ENCODE measurements at regions not wholly inside any gene's neighbourhood (a gene's known extent, or its start where the extent isn't known, plus 50 kb on each side); places are given as distances from the start of the nearest gene placed in this dataset.

GRCh38 chr18:4831127-4831526, 365.9 kb downstream of the AKAIN1 start:
- no peak for DNase-seq
- H3K4me1 Mint-ChIP-seq: no peaks in the 10 kb centered on the region
- peaks cover under 1 to 14% (median 6%) of the 10 kb centered on the region in 7 donors for H3K9me3 Mint-ChIP-seq
- H3K27me3 ChIP-seq (ENCODE audit: control insufficient read depth in 2 of 2, insufficient read depth in 2 of 2, low read length in 2 of 2): no peaks in the 10 kb centered on the region
- H3K4me2 ChIP-seq (replicated peaks; ENCODE audit: extremely low read depth, low read length, poor library complexity, severe bottlenecking): no peak overlapping the region
- no peaks in the 10 kb centered on the region for H3K79me2 ChIP-seq (ENCODE audit: insufficient read depth, low read length)
- no peak overlapping the region for H3K27ac Mint-ChIP-seq
- H2AFZ ChIP-seq (ENCODE audit: insufficient read depth, low read depth, low read length, poor library complexity, severe bottlenecking): no peak overlapping the region
- WGBS (ENCODE audit: insufficient coverage): no CpG with 5 or more reads among the region's 2 CpGs
- intact Hi-C loops (cut with micrococcal nuclease): no loop called here
- no peaks in the 10 kb centered on the region for H3K36me3 ChIP-seq (replicated peaks in 1 of 2; ENCODE audit: control insufficient read depth in 1 of 2, insufficient read depth in 2 of 2, low read length in 2 of 2)
- no peaks in the 10 kb centered on the region for H3K36me3 Mint-ChIP-seq
- no peaks in the 10 kb centered on the region for H4K20me1 ChIP-seq (ENCODE audit: insufficient read depth, low read length)
- peaks cover 0 to 2% (median 0%) of the 10 kb centered on the region in 3 donors for H3K27me3 Mint-ChIP-seq (ENCODE audit: low read depth in 3 of 3)
- H3K9me3 ChIP-seq (replicated peaks in 1 of 2; ENCODE audit: control insufficient read depth in 1 of 2, insufficient read depth in 1 of 2, low read length in 2 of 2): peaks cover 11 to 19% of the 10 kb centered on the region in 2 donors
- H3K4me1 ChIP-seq (ENCODE audit: control insufficient read depth in 1 of 2, insufficient read depth in 2 of 2, low read length in 2 of 2): no peaks in the 10 kb centered on the region
- H3K4me3 ChIP-seq (replicated peaks in 1 of 3; ENCODE audit: low read depth in 2 of 3, low read length in 3 of 3): no peak overlapping the region
- no peak for TF ChIP-seq CTCF (IDR thresholded peaks at IDR 0.05)
- no peak overlapping the region for H3K4me3 Mint-ChIP-seq
- no peak overlapping the region for H3K27ac ChIP-seq (ENCODE audit: low read depth in 1 of 2, low read length in 2 of 2)
- H3K9ac ChIP-seq (ENCODE audit: insufficient read depth, low read length, poor library complexity, severe bottlenecking): no peak overlapping the region

GRCh38 chr18:4823091-4823490, 368.0 kb upstream of the DLGAP1 start:
- no peak overlapping the region for H3K27ac ChIP-seq (ENCODE audit: low read depth in 1 of 2, low read length in 2 of 2)
- Mint-ChIP-seq H3K4me1 (no peaks in the 10 kb centered on the region), H3K9me3 (peaks cover 8 to 13% (median 11%) of the 10 kb centered on the region in 7 donors), H3K27ac (no peak overlapping the region), H3K36me3 (no peaks in the 10 kb centered on the region), H3K27me3 (ENCODE audit: low read depth in 3 of 3) (no peaks in the 10 kb centered on the region), H3K4me3 (no peak overlapping the region)
- no peaks in the 10 kb centered on the region for H3K27me3 ChIP-seq (ENCODE audit: control insufficient read depth in 2 of 2, insufficient read depth in 2 of 2, low read length in 2 of 2)
- no peaks in the 10 kb centered on the region for H4K20me1 ChIP-seq (ENCODE audit: insufficient read depth, low read length)
- no peaks in the 10 kb centered on the region for H3K4me1 ChIP-seq (ENCODE audit: control insufficient read depth in 1 of 2, insufficient read depth in 2 of 2, low read length in 2 of 2)
- no peaks in the 10 kb centered on the region for H3K36me3 ChIP-seq (replicated peaks in 1 of 2; ENCODE audit: control insufficient read depth in 1 of 2, insufficient read depth in 2 of 2, low read length in 2 of 2)
- no peak overlapping the region for H3K4me3 ChIP-seq (replicated peaks in 1 of 3; ENCODE audit: low read depth in 2 of 3, low read length in 3 of 3)
- H3K4me2 ChIP-seq (replicated peaks; ENCODE audit: extremely low read depth, low read length, poor library complexity, severe bottlenecking): no peak overlapping the region
- no peak overlapping the region for H3K9ac ChIP-seq (ENCODE audit: insufficient read depth, low read length, poor library complexity, severe bottlenecking)
- no peak for DNase-seq
- H2AFZ ChIP-seq (ENCODE audit: insufficient read depth, low read depth, low read length, poor library complexity, severe bottlenecking): no peak overlapping the region
- intact Hi-C loops (cut with micrococcal nuclease): no loop called here
- H3K79me2 ChIP-seq (ENCODE audit: insufficient read depth, low read length): no peaks in the 10 kb centered on the region
- WGBS (ENCODE audit: insufficient coverage): 86% methylated on average over 3 of the region's 3 CpGs
- no peak for TF ChIP-seq CTCF (IDR thresholded peaks at IDR 0.05)
- H3K9me3 ChIP-seq (replicated peaks in 1 of 2; ENCODE audit: control insufficient read depth in 1 of 2, insufficient read depth in 1 of 2, low read length in 2 of 2): peaks cover 28 to 32% of the 10 kb centered on the region in 2 donors
